ENCODE measurements at regions not wholly inside any gene's neighbourhood (a gene's known extent, or its start where the extent isn't known, plus 50 kb on each side); places are given as distances from the start of the nearest gene placed in this dataset.

DNA sequence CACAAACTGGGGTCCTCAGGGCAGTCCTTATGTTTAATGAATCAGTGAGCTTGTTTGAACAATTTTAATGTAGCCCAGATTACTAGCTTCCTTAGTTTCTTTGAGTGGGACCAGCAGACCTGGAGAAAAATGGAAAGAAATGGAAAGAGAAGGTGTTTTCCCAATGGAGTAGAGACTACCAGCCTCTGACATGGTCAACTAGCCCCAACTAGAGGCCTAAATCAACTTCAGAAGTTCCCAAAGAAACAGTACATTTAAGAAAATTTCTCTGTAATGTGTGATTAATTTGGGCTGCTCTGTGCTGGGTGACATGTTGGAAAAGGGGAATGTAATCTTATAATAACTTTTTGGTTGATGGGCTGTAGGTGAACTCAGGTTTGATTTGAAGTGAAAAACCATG, 310.9 kb downstream of the MFSD1 start:
- Histone ChIP-seq H3K9me3 (no peaks in the 10 kb centered on the region), H3K4me1 (ENCODE audit: control insufficient read depth in 1 of 2, insufficient read depth in 1 of 2, low read depth in 1 of 2, low read length in 1 of 2) (no peaks in the 10 kb centered on the region), H3K36me3 (no peaks in the 10 kb centered on the region), H3K27ac (no peak overlapping the region), H3K27me3 (no peaks in the 10 kb centered on the region), H3K4me3 (ENCODE audit: low read depth in 1 of 2, low read length in 1 of 2) (no peak overlapping the region)
- TF ChIP-seq, protein P1, sequence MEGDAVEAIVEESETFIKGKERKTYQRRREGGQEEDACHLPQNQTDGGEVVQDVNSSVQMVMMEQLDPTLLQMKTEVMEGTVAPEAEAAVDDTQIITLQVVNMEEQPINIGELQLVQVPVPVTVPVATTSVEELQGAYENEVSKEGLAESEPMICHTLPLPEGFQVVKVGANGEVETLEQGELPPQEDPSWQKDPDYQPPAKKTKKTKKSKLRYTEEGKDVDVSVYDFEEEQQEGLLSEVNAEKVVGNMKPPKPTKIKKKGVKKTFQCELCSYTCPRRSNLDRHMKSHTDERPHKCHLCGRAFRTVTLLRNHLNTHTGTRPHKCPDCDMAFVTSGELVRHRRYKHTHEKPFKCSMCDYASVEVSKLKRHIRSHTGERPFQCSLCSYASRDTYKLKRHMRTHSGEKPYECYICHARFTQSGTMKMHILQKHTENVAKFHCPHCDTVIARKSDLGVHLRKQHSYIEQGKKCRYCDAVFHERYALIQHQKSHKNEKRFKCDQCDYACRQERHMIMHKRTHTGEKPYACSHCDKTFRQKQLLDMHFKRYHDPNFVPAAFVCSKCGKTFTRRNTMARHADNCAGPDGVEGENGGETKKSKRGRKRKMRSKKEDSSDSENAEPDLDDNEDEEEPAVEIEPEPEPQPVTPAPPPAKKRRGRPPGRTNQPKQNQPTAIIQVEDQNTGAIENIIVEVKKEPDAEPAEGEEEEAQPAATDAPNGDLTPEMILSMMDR (IDR thresholded peaks at IDR 0.05): no peak

GRCh38 chr3:159113221-159113875, 311.5 kb downstream of the MFSD1 start:
- TF ChIP-seq, protein P1 (IDR thresholded peaks at IDR 0.05): no peak
- Histone ChIP-seq H3K4me1 (ENCODE audit: control insufficient read depth in 1 of 2, insufficient read depth in 1 of 2, low read depth in 1 of 2, low read length in 1 of 2) (no peaks in the 10 kb centered on the region), H3K27ac (no peak overlapping the region), H3K36me3 (no peaks in the 10 kb centered on the region), H3K4me3 (ENCODE audit: low read depth in 1 of 2, low read length in 1 of 2) (no peak overlapping the region), H3K27me3 (no peaks in the 10 kb centered on the region), H3K9me3 (no peaks in the 10 kb centered on the region)

DNA sequence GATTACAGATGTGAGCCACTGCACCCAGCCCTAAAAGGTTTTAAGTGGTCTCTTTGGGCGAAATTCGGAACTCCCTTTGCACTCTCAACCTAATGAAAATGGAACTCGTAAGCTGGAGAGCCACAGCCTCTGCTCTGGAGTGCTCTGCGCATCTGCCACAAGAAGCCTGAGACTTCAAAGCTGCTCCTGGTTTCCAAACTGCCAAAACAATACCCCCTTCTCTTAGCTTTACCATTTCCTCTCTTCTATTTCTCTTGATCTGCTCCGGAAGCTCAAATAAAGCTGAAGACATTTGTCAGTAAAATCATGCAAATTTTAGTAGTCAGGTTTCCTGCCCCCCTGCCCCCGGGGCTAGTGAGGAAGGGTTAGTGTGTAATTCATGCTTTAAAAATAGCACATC, 312.7 kb downstream of the MFSD1 start:
- no peaks in the 10 kb centered on the region for H3K4me1 ChIP-seq (ENCODE audit: control insufficient read depth in 1 of 2, insufficient read depth in 1 of 2, low read depth in 1 of 2, low read length in 1 of 2)
- TF ChIP-seq, protein P1 (IDR thresholded peaks at IDR 0.05): no peak
- no peak overlapping the region for H3K27ac ChIP-seq
- no peak overlapping the region for H3K4me3 ChIP-seq (ENCODE audit: low read depth in 1 of 2, low read length in 1 of 2)
- no peaks in the 10 kb centered on the region for H3K9me3 ChIP-seq
- H3K36me3 ChIP-seq: no peaks in the 10 kb centered on the region
- no peaks in the 10 kb centered on the region for H3K27me3 ChIP-seq

GRCh38 chr3:159123877-159124276, 322.0 kb downstream of the MFSD1 start:
- H3K4me3 ChIP-seq (ENCODE audit: low read depth in 1 of 2, low read length in 1 of 2): no peak overlapping the region
- H3K36me3 ChIP-seq: no peaks in the 10 kb centered on the region
- no peaks in the 10 kb centered on the region for H3K9me3 ChIP-seq
- TF ChIP-seq, protein P1 (IDR thresholded peaks at IDR 0.05): no peak
- no peaks in the 10 kb centered on the region for H3K4me1 ChIP-seq (ENCODE audit: control insufficient read depth in 1 of 2, insufficient read depth in 1 of 2, low read depth in 1 of 2, low read length in 1 of 2)
- no peak overlapping the region for H3K27ac ChIP-seq
- H3K27me3 ChIP-seq: no peaks in the 10 kb centered on the region

- H3K36me3 ChIP-seq: no peaks in the 10 kb centered on the region
- no peaks in the 10 kb centered on the region for H3K27me3 ChIP-seq
- TF ChIP-seq, protein P1 (IDR thresholded peaks at IDR 0.05): no peak
- no peak overlapping the region for H3K27ac ChIP-seq
- no peak overlapping the region for H3K4me3 ChIP-seq (ENCODE audit: low read depth in 1 of 2, low read length in 1 of 2)
- no peaks in the 10 kb centered on the region for H3K9me3 ChIP-seq
- H3K4me1 ChIP-seq (ENCODE audit: control insufficient read depth in 1 of 2, insufficient read depth in 1 of 2, low read depth in 1 of 2, low read length in 1 of 2): no peaks in the 10 kb centered on the region
These were observed 324.6 kb downstream of the MFSD1 start for GRCh38 chr3:159126261-159127020.

Data from neutrophil (primary cell).